Colonic mucosa (tissue), 4 donors: ENCODE measurements at regions not wholly inside any gene's neighbourhood (a gene's known extent, or its start where the extent isn't known, plus 50 kb on each side); places are given as distances from the start of the nearest gene placed in this dataset.

Source experiments
- DNase-seq: peaks from one replicate; pipeline ENCODE4 v3.0.0-alpha.2; 2020
- H3K27ac ChIP-seq: fragments of 200-600 bp; one replicate; pipeline ENCODE4 v1.8.0; 2021
- H3K27me3 ChIP-seq: fragments of 200-600 bp; one replicate; pipeline ENCODE4 v1.8.0; 2021
- H3K36me3 ChIP-seq: fragments of 200-600 bp; one replicate; pipeline ENCODE4 v1.8.0; 2021
- H3K4me1 ChIP-seq: fragments of 200-600 bp; one replicate; pipeline ENCODE4 v1.8.0; 2021; ENCODE audit warnings: mild to moderate bottlenecking
- H3K4me3 ChIP-seq: fragments of 200-600 bp; one replicate; pipeline ENCODE4 v1.8.0; 2021
- H3K9ac ChIP-seq, 2 donors: one replicate each; pipeline ENCODE4 v1.7.0; 2013; ENCODE audit warnings: control low read depth in 2 of 2, low read depth in 2 of 2, low read length in 2 of 2
- H3K9me3 ChIP-seq: fragments of 200-600 bp; one replicate; pipeline ENCODE4 v1.8.0; 2021
- CTCF ChIP-seq: fragments of 200-600 bp; IDR thresholded peaks from one replicate; pipeline ENCODE4 v1.8.0; 2022; ENCODE audit warnings: antibody characterized with exemption, mild to moderate bottlenecking
- intact Hi-C: fragments of 100-400 bp; cut with DNase I; formaldehyde crosslinking; loops from one replicate; pipeline ENCODE4 v1.14.1; 2022
- donor health status: healthy.
- donor health status: DM: no; HTN: no; CAD: no.
- donor health status: DM: no; HTN: no; CAD: no.

GRCh38 chr6:90444160-90444714 is 142.6 kb downstream of the MAP3K7 start:
- H3K36me3 ChIP-seq, result no peaks in the 10 kb centered on the region
- no peak overlapping the region for H3K4me3 ChIP-seq
- no peak overlapping the region for H3K9ac ChIP-seq
- intact Hi-C loops, result no loop called here
- no peak for DNase-seq
- H3K4me1 ChIP-seq, result no peaks in the 10 kb centered on the region
- H3K27ac ChIP-seq, result no peak overlapping the region
- no peaks in the 10 kb centered on the region for H3K9me3 ChIP-seq
- no peaks in the 10 kb centered on the region for H3K27me3 ChIP-seq
- no peak for TF ChIP-seq CTCF

DNA sequence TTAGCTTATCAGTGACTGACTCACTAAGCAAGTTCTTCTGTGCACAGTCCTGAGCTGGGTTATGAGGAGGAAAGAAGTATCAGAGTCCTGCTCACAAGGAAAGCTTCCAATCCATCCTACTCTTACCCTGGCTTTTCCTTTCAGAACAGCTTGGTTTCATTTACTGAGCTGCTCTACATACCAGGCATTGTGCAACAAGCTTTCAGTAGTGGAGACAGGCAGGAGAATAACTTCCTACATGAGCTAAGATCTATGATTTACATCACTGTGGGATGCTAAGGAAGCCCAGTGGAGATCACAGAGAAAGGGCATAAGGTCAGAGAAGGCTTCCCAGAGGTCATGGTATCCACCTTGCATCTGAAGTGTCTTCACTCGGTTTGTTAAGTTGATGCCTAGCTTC is 144.5 kb downstream of the MAP3K7 start:
- H3K36me3 ChIP-seq, result no peaks in the 10 kb centered on the region
- no peaks in the 10 kb centered on the region for H3K4me1 ChIP-seq
- no peak for TF ChIP-seq CTCF
- H3K9me3 ChIP-seq, result no peaks in the 10 kb centered on the region
- H3K27me3 ChIP-seq, result no peaks in the 10 kb centered on the region
- DNase-seq, result no peak
- H3K9ac ChIP-seq, result no peak overlapping the region
- intact Hi-C loops, result no loop called here
- H3K27ac ChIP-seq, result no peak overlapping the region
- no peak overlapping the region for H3K4me3 ChIP-seq

DNA sequence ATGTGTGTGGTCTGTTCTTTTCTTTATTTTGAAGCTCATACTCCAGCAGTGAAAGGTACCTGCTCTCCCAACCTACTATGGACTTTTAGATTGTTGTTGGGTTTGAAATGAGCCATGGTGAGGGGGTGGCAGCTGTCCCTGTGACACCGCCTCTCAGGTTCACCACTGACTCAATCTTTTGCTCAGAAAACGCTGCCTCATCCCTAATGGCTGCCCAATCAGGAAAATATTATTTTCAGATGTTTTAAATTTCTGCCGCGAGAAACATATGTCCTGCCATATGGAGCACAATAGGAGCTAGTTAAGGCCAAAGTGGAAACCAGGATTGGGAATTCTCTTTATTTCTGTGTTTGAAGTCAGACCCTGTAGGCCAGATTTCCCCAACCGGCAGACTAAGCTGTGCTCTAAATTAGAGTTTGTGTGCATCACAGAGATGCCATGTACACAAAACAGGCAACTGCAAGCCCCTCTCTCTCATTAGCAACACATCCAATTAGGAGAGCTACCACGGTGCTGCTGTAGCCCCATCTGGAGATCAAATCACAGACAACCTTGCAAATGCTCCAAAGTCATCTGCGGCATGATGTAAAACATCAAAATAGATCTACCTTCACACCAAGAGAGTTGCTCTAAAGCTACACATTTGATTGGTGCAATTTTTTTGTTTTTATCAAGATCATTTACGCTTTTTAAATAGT is 144.1 kb upstream of the BACH2 start:
- no peak overlapping the region for H3K4me3 ChIP-seq
- H3K36me3 ChIP-seq, result no peaks in the 10 kb centered on the region
- no peak overlapping the region for H3K9ac ChIP-seq
- no peak for TF ChIP-seq CTCF
- H3K4me1 ChIP-seq, result no peaks in the 10 kb centered on the region
- no peaks in the 10 kb centered on the region for H3K27me3 ChIP-seq
- H3K27ac ChIP-seq, result no peak overlapping the region
- no peaks in the 10 kb centered on the region for H3K9me3 ChIP-seq
- DNase-seq, result no peak
- intact Hi-C loops, result no loop called here

DNA sequence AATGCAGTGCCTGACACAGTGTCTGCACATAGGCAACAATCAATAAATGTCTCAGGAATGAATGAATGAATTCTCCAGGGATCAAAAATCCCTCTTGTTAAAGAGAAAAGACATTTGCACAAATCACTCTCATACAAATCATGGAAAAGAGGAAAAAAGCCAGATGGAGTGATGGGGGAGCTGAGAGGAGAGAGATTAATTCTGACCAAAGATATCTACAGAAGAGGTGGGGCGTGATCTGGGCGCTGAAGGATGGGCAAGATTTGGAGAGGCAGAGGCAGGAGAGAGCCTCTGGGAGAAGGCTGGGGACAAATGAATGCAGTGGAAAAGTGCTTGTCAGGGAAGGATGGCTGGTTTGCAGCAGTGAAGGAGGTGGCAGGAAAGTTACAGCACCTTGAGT is 142.9 kb upstream of the BACH2 start:
- Histone ChIP-seq H3K9me3 (no peaks in the 10 kb centered on the region), H3K9ac (no peak overlapping the region), H3K27me3 (no peaks in the 10 kb centered on the region), H3K36me3 (no peaks in the 10 kb centered on the region), H3K4me3 (no peak overlapping the region), H3K27ac (no peak overlapping the region), H3K4me1 (no peaks in the 10 kb centered on the region)
- intact Hi-C loops, result no loop called here
- no peak for DNase-seq
- no peak for TF ChIP-seq CTCF

DNA sequence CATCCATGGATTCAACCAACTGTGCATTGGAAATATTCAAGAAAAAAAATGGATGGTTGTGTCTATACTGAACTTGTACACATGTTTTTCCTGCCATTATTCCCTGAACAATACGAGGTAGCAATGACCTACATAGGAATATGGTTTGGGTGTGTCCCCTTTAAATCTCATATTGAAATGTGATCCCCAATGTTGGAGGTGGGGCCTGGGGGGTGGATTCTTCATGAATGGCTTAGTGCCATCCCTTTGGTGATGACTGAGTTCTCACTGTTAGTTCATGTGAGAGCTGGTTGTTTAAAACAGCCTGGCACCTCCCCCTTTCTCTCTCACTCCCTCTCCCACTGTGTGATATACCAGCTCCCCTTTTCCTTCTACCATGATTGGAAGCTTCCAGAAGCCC is 139.8 kb upstream of the BACH2 start:
- H3K9me3 ChIP-seq, result no peaks in the 10 kb centered on the region
- DNase-seq, result no peak
- H3K4me1 ChIP-seq, result no peaks in the 10 kb centered on the region
- no peaks in the 10 kb centered on the region for H3K27me3 ChIP-seq
- no peak overlapping the region for H3K9ac ChIP-seq
- H3K4me3 ChIP-seq, result no peak overlapping the region
- H3K36me3 ChIP-seq, result no peaks in the 10 kb centered on the region
- no peak for TF ChIP-seq CTCF
- intact Hi-C loops, result no loop called here
- no peak overlapping the region for H3K27ac ChIP-seq
